Endothelial cell of umbilical vein (primary cell): ENCODE measurements at regions not wholly inside any gene's neighbourhood (a gene's known extent, or its start where the extent isn't known, plus 50 kb on each side); places are given as distances from the start of the nearest gene placed in this dataset.

Source experiments
- CTCF ChIP-seq, 2 donors: IDR thresholded peaks; 1 replicate in 1 of 2; 2 replicates in 1 of 2; pipeline ENCODE4 v1.5.1; 2011; ENCODE audit warnings: low read length in 2 of 2, mild to moderate bottlenecking in 2 of 2, moderate library complexity in 2 of 2, control low read depth in 1 of 2, inconsistent platforms in 1 of 2, low read depth in 1 of 2; ENCODE audit not compliant: insufficient read depth in 1 of 2; ENCODE audit errors: extremely low read depth in 1 of 2
- EZH2 ChIP-seq: IDR thresholded peaks from 2 replicates; pipeline ENCODE4 v1.6.1; 2012; ENCODE audit warnings: borderline replicate concordance, low read depth, mild to moderate bottlenecking, moderate library complexity, low read length, inconsistent platforms; ENCODE audit not compliant: severe bottlenecking
- POLR2AphosphoS5 ChIP-seq: IDR thresholded peaks from 2 replicates; pipeline ENCODE4 v1.6.1; 2012; ENCODE audit warnings: low read depth, mild to moderate bottlenecking, control low read depth, low read length, moderate library complexity; ENCODE audit not compliant: insufficient read depth

GRCh38 chr4:186812592-186812991, 88.9 kb upstream of the FAT1 start:
- TF ChIP-seq CTCF (IDR thresholded peaks at IDR 0.05; ENCODE audit: extremely low read depth in 1 of 2, insufficient read depth in 1 of 2, low read depth in 1 of 2, low read length in 2 of 2) (no peak), POLR2AphosphoS5 (no peak), EZH2 (no peak)
